ENCODE measurements at regions not wholly inside any gene's neighbourhood (a gene's known extent, or its start where the extent isn't known, plus 50 kb on each side); places are given as distances from the start of the nearest gene placed in this dataset.

DNA sequence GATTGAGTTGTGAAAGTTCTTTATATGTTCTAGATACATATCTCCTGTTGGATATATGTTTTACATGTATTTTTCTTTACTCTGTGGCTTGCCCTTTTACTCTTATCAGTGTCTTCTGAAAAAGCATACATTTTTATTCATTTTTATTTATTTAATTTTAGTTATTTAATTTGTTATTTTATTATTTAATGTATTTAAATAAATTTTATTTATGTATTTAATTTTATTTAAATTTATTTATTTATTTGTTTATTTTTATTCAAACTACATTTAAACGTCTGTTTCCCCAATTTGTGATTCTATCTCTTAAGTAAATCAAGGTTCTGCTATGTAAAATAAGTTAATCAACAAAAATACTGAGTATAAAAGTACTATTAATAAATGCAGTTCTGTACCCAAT is 279.1 kb upstream of the AKR1E2 start:
- H3K27me3 ChIP-seq = no peaks in the 10 kb centered on the region
- DNase-seq = no peak
- H3K36me3 ChIP-seq = no peaks in the 10 kb centered on the region
- TF ChIP-seq, protein P1, sequence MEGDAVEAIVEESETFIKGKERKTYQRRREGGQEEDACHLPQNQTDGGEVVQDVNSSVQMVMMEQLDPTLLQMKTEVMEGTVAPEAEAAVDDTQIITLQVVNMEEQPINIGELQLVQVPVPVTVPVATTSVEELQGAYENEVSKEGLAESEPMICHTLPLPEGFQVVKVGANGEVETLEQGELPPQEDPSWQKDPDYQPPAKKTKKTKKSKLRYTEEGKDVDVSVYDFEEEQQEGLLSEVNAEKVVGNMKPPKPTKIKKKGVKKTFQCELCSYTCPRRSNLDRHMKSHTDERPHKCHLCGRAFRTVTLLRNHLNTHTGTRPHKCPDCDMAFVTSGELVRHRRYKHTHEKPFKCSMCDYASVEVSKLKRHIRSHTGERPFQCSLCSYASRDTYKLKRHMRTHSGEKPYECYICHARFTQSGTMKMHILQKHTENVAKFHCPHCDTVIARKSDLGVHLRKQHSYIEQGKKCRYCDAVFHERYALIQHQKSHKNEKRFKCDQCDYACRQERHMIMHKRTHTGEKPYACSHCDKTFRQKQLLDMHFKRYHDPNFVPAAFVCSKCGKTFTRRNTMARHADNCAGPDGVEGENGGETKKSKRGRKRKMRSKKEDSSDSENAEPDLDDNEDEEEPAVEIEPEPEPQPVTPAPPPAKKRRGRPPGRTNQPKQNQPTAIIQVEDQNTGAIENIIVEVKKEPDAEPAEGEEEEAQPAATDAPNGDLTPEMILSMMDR (IDR thresholded peaks at IDR 0.05) = no peak
- no peaks in the 10 kb centered on the region for H3K9me3 ChIP-seq
- no peaks in the 10 kb centered on the region for H3K4me1 ChIP-seq
- intact Hi-C loops (cut with DNase I) = no loop called here
- no peak for ATAC-seq
- no peak overlapping the region for H3K4me3 ChIP-seq
- H3K27ac ChIP-seq = no peak overlapping the region

DNA sequence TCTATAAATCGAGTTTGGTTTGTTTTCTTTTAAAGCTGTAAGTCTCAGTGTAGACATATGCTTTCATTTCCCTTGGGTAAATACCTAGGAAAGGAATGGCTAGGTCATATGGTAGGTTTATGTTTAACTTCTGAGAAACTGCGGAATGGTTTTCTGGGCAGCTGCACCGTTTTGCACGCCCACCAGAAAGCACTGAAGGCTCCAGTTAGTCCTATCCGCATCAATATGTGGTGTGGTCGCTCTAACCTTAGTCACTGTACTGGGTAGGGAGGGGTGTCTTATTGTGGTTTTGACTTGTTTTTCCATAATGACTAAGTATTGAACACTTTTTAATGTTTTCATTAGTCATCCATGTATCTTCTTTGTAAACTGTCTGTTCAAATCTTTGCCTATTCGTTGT is 279.5 kb upstream of the AKR1E2 start:
- Histone ChIP-seq H3K27ac (no peak overlapping the region), H3K36me3 (no peaks in the 10 kb centered on the region), H3K27me3 (no peaks in the 10 kb centered on the region), H3K9me3 (no peaks in the 10 kb centered on the region), H3K4me3 (no peak overlapping the region), H3K4me1 (no peaks in the 10 kb centered on the region)
- ATAC-seq (no peak), DNase-seq (no peak)
- TF ChIP-seq, protein P1 (IDR thresholded peaks at IDR 0.05) = no peak
- intact Hi-C loops (cut with DNase I) = no loop called here

DNA sequence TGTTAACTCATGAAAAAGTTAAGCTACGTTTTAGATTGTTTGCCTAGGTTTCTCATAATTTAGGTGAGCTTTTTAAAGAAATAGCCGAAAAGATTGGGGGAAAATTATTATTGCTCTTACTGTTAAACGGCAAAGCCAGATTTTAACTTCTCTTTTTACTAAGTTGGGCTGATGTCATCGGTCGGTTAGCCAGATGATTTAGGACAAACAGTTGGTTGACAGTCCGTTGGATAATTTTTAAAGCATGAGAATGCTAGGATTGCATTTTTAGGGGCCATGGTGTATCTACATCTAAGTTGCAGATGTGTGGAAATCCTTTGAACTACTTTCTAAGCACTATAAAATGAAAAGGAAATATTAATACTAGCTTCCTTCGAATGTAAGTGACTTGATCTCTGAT is 280.9 kb upstream of the AKR1E2 start:
- intact Hi-C loops (cut with DNase I) = no loop called here
- no peak overlapping the region for H3K4me3 ChIP-seq
- H3K36me3 ChIP-seq = no peaks in the 10 kb centered on the region
- ATAC-seq = no peak
- TF ChIP-seq, protein P1 (IDR thresholded peaks at IDR 0.05) = no peak
- H3K9me3 ChIP-seq = peaks cover 0 to 4% of the 10 kb centered on the region in 2 donors
- H3K27me3 ChIP-seq = no peaks in the 10 kb centered on the region
- no peak overlapping the region for H3K27ac ChIP-seq
- DNase-seq = no peak
- no peaks in the 10 kb centered on the region for H3K4me1 ChIP-seq

DNA sequence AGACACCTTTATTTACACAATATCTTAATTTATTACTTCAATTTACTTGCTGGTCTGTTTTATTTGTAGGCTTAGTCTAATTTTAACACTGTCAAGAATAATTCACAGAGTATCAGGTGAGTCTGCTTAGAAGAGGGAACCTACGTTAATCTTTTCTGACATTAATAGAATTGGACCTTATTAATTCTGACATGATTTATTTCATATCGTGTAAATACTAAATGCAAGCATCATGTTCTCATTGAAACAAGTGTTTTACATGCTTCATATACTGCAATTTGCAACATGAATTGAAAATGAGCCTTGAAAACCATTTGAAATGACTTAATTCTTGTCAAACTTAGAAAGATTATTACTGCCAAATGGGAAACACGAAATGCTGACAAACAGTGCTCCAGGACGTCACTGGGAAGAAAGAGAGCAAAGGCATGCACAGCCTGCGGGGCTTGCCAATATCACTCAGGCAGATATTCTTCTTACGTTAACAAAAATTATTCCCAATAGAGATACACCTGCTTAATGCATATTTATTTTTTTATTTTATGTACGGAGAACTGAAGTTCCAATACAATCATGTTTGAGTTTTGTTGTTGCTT is 282.0 kb upstream of the AKR1E2 start:
- ATAC-seq (no peak), DNase-seq (no peak)
- H3K4me3 ChIP-seq = no peak overlapping the region
- H3K27me3 ChIP-seq = no peaks in the 10 kb centered on the region
- intact Hi-C loops (cut with DNase I) = no loop called here
- peaks cover 0 to 6% of the 10 kb centered on the region in 2 donors for H3K9me3 ChIP-seq
- H3K27ac ChIP-seq = no peak overlapping the region
- no peaks in the 10 kb centered on the region for H3K36me3 ChIP-seq
- TF ChIP-seq, protein P1 (IDR thresholded peaks at IDR 0.05) = no peak
- no peaks in the 10 kb centered on the region for H3K4me1 ChIP-seq

DNA sequence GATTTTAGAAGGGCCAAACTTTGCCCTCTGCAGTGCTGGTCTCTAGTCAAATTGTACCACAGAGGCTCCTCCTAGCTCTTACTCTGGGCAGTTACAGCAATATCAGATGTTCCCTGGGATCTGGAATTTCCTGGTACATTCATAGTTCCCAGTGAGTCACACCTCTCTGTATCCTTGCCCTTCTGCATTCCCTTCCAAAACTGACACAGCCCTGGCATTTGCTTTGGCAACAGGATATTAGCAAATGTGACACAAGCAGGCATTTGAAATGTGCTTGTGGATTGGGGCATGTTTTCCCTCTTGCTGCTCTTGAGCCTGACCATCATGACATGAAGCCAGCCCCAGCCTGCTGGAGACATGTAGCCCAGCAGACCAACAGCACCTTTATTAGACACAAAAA is 284.7 kb upstream of the AKR1E2 start:
- Histone ChIP-seq H3K4me1 (no peaks in the 10 kb centered on the region), H3K27ac (no peak overlapping the region), H3K36me3 (no peaks in the 10 kb centered on the region), H3K27me3 (no peaks in the 10 kb centered on the region), H3K4me3 (no peak overlapping the region), H3K9me3 (peaks cover 0 to 21% of the 10 kb centered on the region in 2 donors)
- intact Hi-C loops (cut with DNase I) = no loop called here
- TF ChIP-seq, protein P1 (IDR thresholded peaks at IDR 0.05) = no peak
- ATAC-seq (peak; percentile 91), DNase-seq (no peak)

Measured in left lung (tissue), 4 donors.